ENCODE measurements at regions not wholly inside any gene's neighbourhood (a gene's known extent, or its start where the extent isn't known, plus 50 kb on each side); places are given as distances from the start of the nearest gene placed in this dataset.
A peak's percentile ranks its signal among the peaks of the same experiment; 100 is the strongest.
"Not testable (repeated sequence)": the region's sequence is repeated elsewhere in the genome, so short reads cannot be mapped to it uniquely, and the experiment has no call there.

GRCh38 chr6:164072240-164072666, 657.7 kb downstream of the QKI start:
- DNase-seq (ENCODE audit: low read depth): no peak

- no peak for DNase-seq (ENCODE audit: low read depth)
Measured at GRCh38 chr6:164069350-164069990, 655.0 kb downstream of the QKI start.

- no peak for DNase-seq (ENCODE audit: low read depth)
Measured at GRCh38 chr6:164068527-164068926, 654.0 kb downstream of the QKI start.

- no peak for DNase-seq (ENCODE audit: low read depth)
Measured at GRCh38 chr6:164066766-164067165, 652.2 kb downstream of the QKI start.

GRCh38 chr6:164066335-164066734, 651.8 kb downstream of the QKI start:
- no peak for DNase-seq (ENCODE audit: low read depth)

DNA sequence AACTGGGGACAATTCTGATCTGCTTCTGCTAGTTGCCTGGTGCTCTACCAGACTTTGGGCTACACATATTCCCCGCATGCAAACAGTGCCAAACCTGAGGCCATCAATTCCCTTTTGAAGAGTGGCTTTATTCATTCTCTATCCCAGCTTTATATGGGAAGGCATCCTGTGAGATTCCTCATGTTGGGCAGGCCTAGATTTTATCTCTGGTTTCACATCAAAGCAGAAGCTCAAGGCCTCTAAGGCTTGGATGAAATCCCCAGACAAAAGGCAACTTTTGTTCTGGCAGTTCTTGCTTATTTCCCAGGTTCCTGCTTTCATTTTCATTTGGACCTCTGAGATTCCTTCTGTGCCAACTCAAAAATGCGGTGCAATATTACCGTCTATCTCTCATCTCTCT, 648.8 kb downstream of the QKI start:
- DNase-seq (ENCODE audit: low read depth): no peak

GRCh38 chr6:164062872-164063271, 648.4 kb downstream of the QKI start:
- DNase-seq (ENCODE audit: low read depth): no peak

GRCh38 chr6:164057876-164058275, 643.4 kb downstream of the QKI start:
- DNase-seq (ENCODE audit: low read depth): no peak

DNA sequence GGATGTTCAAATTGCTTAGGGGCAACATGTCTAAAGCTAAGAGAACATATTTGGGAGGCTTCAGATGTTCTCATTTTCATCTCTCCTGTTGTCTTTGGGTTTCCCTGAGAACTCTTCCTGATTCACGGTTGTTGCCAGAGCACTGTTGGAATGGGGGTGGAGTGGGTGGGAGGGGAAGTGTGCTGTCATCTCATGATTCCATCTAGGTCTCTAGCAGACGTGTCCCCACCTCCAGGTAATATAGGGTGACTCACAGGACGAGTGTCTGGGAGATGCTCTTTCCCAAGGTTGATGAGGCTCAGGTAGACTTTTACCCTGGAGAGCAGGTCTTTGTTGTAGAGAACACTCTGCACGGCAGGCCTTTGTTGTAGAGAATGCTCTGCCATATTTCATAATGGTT, 636.9 kb downstream of the QKI start:
- DNase-seq (ENCODE audit: low read depth): no peak

- DNase-seq (ENCODE audit: low read depth): no peak
Measured at GRCh38 chr6:164049517-164049988, 635.0 kb downstream of the QKI start.

- no peak for DNase-seq (ENCODE audit: low read depth)
Measured at GRCh38 chr6:164048840-164049516, 634.5 kb downstream of the QKI start.

GRCh38 chr6:164045082-164045481, 630.6 kb downstream of the QKI start:
- no peak for DNase-seq (ENCODE audit: low read depth)

- not testable (repeated sequence) for DNase-seq (ENCODE audit: low read depth)
Measured at GRCh38 chr6:164043656-164044055, 629.1 kb downstream of the QKI start.

GRCh38 chr6:164042212-164042611, 627.7 kb downstream of the QKI start:
- DNase-seq (ENCODE audit: low read depth): no peak

DNA sequence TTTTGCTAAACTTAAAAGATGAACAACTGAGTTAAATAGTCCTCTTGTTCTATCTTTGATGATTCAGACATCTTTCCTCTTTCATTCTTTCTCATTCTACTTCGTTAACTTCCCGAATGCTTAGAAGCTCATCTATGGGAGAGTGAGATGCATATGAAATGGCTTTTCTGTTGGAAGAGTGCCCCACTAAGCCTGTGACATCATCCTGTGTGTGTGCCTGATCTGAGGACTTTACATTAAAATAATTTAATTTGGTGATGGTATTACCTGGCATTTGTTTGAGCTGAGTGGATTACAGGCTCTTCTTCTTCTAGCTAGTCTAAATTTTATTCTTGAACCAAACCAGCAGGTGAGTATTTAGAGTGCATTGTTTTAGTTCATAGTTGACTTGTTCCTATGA, 626.5 kb downstream of the QKI start:
- DNase-seq (ENCODE audit: low read depth): no peak

DNA sequence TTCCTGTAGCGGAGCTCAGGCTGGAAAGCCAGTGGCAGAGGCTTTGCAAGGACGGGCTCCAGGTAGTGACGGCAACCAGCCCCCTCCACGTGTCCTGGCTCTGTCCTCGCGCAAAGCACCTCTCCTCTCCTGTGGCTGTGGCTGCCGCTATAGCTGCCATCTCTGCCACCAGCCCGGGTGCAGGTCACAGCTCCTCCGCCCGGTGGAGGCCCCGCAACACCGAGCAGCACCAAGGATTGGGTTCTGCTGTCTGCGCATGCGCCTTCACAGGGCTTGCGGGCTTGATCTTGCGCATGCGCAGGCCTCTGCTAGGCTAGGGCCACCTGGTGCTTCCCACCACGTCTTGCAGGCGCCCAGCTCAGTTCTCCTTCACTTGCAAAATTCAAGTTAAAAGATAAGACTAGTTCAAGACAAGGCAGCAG, 625.4 kb downstream of the QKI start:
- DNase-seq (ENCODE audit: low read depth): peak; percentile 4

- no peak for DNase-seq (ENCODE audit: low read depth)
Measured at GRCh38 chr6:164037171-164037870, 622.8 kb downstream of the QKI start.

- DNase-seq (ENCODE audit: low read depth): no peak
Measured at GRCh38 chr6:164035900-164036485, 621.5 kb downstream of the QKI start.

- DNase-seq (ENCODE audit: low read depth): no peak
Measured at GRCh38 chr6:164034602-164035140, 620.2 kb downstream of the QKI start.

DNA sequence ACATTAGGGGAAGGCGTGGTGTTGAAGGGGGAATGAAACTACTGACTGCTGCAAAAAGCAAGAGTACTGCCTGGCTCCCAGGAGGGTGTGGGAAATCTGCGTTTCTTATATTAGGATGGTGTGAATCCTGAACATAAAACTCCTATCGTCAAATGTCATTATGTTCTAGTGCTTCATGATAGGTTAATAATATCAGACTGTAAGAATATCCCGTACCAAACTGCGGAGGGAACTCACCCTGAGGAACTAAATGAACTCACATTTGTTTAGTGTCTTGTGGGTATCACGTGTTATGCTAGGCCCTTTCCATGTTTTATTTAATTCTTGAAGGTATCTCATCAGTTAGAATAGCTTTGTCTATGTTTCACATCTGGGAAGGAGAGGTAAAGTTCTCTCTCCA, 610.7 kb downstream of the QKI start:
- DNase-seq (ENCODE audit: low read depth): no peak

DNA sequence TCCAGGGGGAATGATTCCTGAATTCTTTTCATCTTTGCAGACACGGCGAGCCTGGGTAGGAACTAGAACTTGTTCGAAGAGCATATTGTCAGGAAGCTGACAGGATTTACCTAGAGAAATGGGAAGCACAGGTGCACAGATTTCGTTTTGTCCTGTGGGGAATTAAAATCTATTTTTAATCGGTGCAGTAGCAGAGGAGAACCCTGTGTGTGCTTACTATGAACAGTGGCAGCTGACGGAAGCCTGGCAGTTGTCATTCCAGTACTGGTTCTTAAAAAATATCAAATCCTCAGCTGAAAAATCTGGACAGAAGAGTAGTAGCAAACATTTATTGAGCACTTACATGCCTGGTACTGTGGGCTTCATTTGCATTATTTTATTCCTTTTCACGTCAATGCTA, 609.0 kb downstream of the QKI start:
- no peak for DNase-seq (ENCODE audit: low read depth)

- no peak for DNase-seq (ENCODE audit: low read depth)
Measured at GRCh38 chr6:164022632-164023031, 608.1 kb downstream of the QKI start.

Measured in activated T-cell treated with anti-CD3 and anti-CD28 coated beads for 24 hours (primary cell).